Panc1 (cell line): ENCODE measurements at regions not wholly inside any gene's neighbourhood (a gene's known extent, or its start where the extent isn't known, plus 50 kb on each side); places are given as distances from the start of the nearest gene placed in this dataset.

Source experiments
- ATAC-seq: fragments of 200-7000 bp; cut with Tn5 transposase; 2 replicates; pipeline ENCODE4 v1.9.1; 2020; ENCODE audit warnings: mild to moderate bottlenecking, moderate library complexity
- BruUV-seq: library from RNA; stranded (reverse); fragments of 400-500 nt; replicated peaks from 2 replicates; lab custom pipeline; 2021; lab: Mats Ljungman, UMichigan
- CTCF ChIA-PET: fragments of 300-600 bp; sonication (Branson Sonifier 250); formaldehyde crosslinking; loops from one replicate; lab custom pipeline; 2022; ENCODE audit warnings: antibody characterized with exemption; lab: Charles Lee
- POLR2A ChIA-PET: fragments of 300-600 bp; sonication (Branson Sonifier 250); formaldehyde crosslinking; loops from one replicate; lab custom pipeline; 2022; ENCODE audit warnings: antibody characterized with exemption; lab: Charles Lee
- DNase-seq: peaks from one replicate; pipeline ENCODE4 v3.0.0-alpha.2; 2010; ENCODE audit warnings: low read depth, low spot score
- H3K27ac ChIP-seq: 2 replicates; pipeline ENCODE4 v1.5.1; 2011; ENCODE audit warnings: mild to moderate bottlenecking, low read length, inconsistent platforms
- H3K27me3 ChIP-seq: fragments of 200-500 bp; sonication (Bioruptor generic); 2 replicates; pipeline ENCODE4 v1.6.0; 2014; ENCODE audit warnings: low read length, inconsistent platforms; ENCODE audit not compliant: control insufficient read depth, insufficient read depth
- H3K36me3 ChIP-seq: fragments of 200-500 bp; sonication (Bioruptor generic); 2 replicates; pipeline ENCODE4 v1.5.1; 2014; ENCODE audit warnings: inconsistent platforms, mild to moderate bottlenecking, low read length, moderate library complexity; ENCODE audit not compliant: control insufficient read depth, insufficient read depth
- H3K4me1 ChIP-seq: 2 replicates; pipeline ENCODE4 v1.5.1; 2011; ENCODE audit warnings: inconsistent platforms, mild to moderate bottlenecking, low read length, moderate library complexity; ENCODE audit not compliant: control insufficient read depth, insufficient read depth
- H3K4me3 ChIP-seq, 2 experiments: 2 replicates each; pipeline ENCODE4 v1.5.1; 2011 to 2012; ENCODE audit warnings: low read depth in 2 of 2, low read length in 2 of 2, mild to moderate bottlenecking in 2 of 2, inconsistent platforms in 1 of 2, moderate library complexity in 1 of 2
- H3K9me3 ChIP-seq: fragments of 200-500 bp; sonication (Bioruptor generic); 2 replicates; pipeline ENCODE4 v1.5.1; 2014; ENCODE audit warnings: low read depth, mild to moderate bottlenecking, inconsistent platforms, low read length, moderate library complexity; ENCODE audit not compliant: control insufficient read depth, insufficient read depth
- CTCF ChIP-seq: fragments of 450-650 bp; IDR thresholded peaks from 2 replicates; pipeline ENCODE4 v1.5.1; 2017; ENCODE audit warnings: mild to moderate bottlenecking
- POLR2AphosphoS5 ChIP-seq: IDR thresholded peaks from 2 replicates; pipeline ENCODE4 v1.6.1; 2012; ENCODE audit warnings: mild to moderate bottlenecking, low read depth, low read length, moderate library complexity
- REST ChIP-seq, 2 experiments: IDR thresholded peaks; 2 replicates each; pipeline ENCODE4 v1.6.1; 2011 to 2012; ENCODE audit warnings: low read depth in 2 of 2, control low read depth in 1 of 2, low read length in 1 of 2, mild to moderate bottlenecking in 1 of 2, moderate library complexity in 1 of 2; ENCODE audit not compliant: insufficient read depth in 1 of 2
- TCF7L2 ChIP-seq: IDR thresholded peaks from 2 replicates; pipeline ENCODE4 v1.6.1; 2011; ENCODE audit warnings: mild to moderate bottlenecking, low read depth, low read length, inconsistent platforms
- in situ Hi-C: cut with HindIII; loops from 2 replicates; pipeline ENCODE4 v1.10.0; 2016; ENCODE audit warnings: low sequenced_read_pairs, low pct_unique_long_range_greater_than_20kb
- intact Hi-C: fragments of 100-400 bp; cut with micrococcal nuclease; formaldehyde crosslinking; loops from one replicate; pipeline ENCODE4 v1.10.0; 2022; ENCODE audit not compliant: unreplicated experiment

DNA sequence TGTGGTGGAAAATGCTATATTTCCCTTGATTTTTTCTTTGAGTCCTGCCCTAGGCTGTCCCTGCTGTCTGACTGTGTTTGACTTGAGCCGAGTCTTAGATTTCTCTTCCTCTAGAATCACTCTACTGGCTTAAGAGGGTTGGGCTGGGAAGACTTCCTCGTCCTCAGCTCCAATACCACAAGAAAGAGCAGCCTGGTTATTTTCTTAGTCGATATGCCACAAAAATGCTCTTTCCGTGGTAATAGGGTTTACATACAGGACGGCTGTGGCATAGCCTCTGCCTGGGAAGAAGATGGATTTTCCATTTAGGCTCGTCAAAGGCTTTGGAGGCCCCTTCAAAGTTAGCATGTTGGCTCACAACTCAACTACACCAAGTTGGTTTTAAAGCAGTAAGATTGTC lies 212.0 kb upstream of the IGFBP3 start:
- no TSS peak for BruUV-seq
- no peak overlapping the region for H3K27ac ChIP-seq
- intact Hi-C loops (loop anchor here (5.0 kb wide), 1 partner anchor 211 kb away; the partner anchor contains the start of gene IGFBP3), in situ Hi-C loops (no loop called here)
- ATAC-seq (no peak), DNase-seq (no peak)
- TF ChIP-seq TCF7L2 (no peak), POLR2AphosphoS5 (no peak), REST (IDR thresholded peaks at IDR 0.05; ENCODE audit: insufficient read depth in 1 of 2, low read depth in 2 of 2, low read length in 1 of 2) (no peak)
- H3K4me1 ChIP-seq, result no peaks in the 10 kb centered on the region
- H3K4me3 ChIP-seq, result no peak overlapping the region
- ChIA-PET CTCF (interaction anchor here (0.6 kb wide), 1 partner anchor 79 kb away, joined by 3 read pairs; no protein-coding TSS in a partner anchor), POLR2A (no interaction called here)
- no peaks in the 10 kb centered on the region for H3K36me3 ChIP-seq
- H3K27me3 ChIP-seq, result no peaks in the 10 kb centered on the region
- no peaks in the 10 kb centered on the region for H3K9me3 ChIP-seq

DNA sequence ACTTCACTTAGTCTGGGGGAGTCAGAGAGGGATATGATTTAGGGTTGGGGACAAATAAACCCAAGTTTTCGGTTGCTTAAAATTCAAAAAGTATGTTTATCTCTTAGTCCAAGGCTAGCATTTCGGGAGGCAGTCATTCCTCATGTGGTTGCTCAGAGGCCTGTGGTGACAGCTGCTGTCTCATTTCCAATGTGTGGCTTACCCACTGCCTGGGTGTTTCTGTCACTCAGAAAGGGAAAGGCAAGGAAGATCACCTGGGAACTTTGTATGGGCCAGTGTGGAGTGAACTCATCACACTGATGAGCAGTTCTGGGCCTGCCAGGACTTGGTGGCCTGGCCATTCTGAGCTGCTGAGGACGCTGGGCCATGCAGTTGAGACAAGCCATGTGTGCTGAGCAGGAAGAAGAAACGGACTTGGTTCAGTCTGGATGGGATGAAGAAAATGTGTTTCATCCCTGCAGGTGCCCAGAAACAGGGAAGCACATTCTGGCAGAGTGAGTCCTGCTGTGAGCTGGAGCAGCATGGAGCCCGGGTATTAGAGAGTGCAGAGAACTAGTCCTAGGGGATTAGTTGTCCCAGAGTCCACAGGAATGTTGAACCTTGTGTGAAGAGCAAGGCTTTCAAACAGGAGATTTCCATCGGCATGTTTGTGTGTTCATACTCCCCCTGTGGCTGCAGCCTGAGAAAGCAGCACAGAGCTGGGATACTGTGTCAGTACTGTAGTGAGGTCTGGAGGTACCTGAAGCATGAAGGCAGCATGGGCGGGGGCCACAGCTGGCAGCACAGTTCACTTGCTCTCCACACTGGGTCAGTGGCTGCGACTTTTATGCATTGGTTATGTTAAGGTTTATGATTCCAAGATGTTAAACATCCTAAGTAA lies 211.1 kb upstream of the IGFBP3 start:
- H3K27ac ChIP-seq, result no peak overlapping the region
- intact Hi-C loops, result loop anchor here (5.0 kb wide), 1 partner anchor 210 kb away; the partner anchor contains the start of gene IGFBP3
- peak; percentile 73; the same call in 1 of the 2 replicates for ATAC-seq
- H3K4me3 ChIP-seq, result no peak overlapping the region
- CTCF ChIA-PET, result interaction anchor here (0.5 to 0.7 kb wide), 3 partner anchors 78 to 140 kb away, joined by 3 read pairs; no protein-coding TSS in a partner anchor
- H3K9me3 ChIP-seq, result no peaks in the 10 kb centered on the region
- H3K36me3 ChIP-seq, result no peaks in the 10 kb centered on the region
- DNase-seq, result no peak
- in situ Hi-C loops, result no loop called here
- no TSS peak for BruUV-seq
- TF ChIP-seq TCF7L2, result no peak
- TF ChIP-seq CTCF, result peak; percentile 24
- no peaks in the 10 kb centered on the region for H3K4me1 ChIP-seq
- H3K27me3 ChIP-seq, result no peaks in the 10 kb centered on the region
- POLR2A ChIA-PET, result interaction anchor here (0.7 kb wide), 1 partner anchor 993 kb away, joined by 3 read pairs; no protein-coding TSS in a partner anchor

DNA sequence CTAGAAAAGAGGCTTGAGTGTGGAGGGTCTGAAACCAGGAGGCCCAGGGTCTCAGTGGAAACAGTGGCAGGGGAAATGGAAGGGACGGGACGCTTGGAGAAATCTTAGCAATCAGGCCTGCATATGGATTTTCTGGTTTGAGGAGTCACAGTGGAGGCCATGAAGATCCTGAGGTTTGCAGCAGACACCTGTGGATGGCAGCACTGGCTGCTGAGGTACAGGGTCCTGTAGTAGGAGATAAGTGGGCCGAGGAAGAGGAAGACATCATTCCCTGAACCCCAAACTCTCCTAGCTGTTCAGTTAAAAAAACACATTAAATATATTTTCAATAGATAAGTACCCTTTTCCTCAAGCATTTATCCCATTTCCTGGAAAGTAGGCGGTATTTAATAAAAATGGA lies 208.8 kb upstream of the IGFBP3 start:
- H3K36me3 ChIP-seq, result no peaks in the 10 kb centered on the region
- ChIA-PET POLR2A (no interaction called here), CTCF (no interaction called here)
- DNase-seq (no peak), ATAC-seq (no peak)
- intact Hi-C loops (loop anchor here (5.0 kb wide), 1 partner anchor 208 kb away; the partner anchor contains the start of gene IGFBP3), in situ Hi-C loops (no loop called here)
- no peak overlapping the region for H3K27ac ChIP-seq
- H3K9me3 ChIP-seq, result no peaks in the 10 kb centered on the region
- TF ChIP-seq POLR2AphosphoS5, result no peak
- no peak for TF ChIP-seq REST (IDR thresholded peaks at IDR 0.05; ENCODE audit: insufficient read depth in 1 of 2, low read depth in 2 of 2, low read length in 1 of 2)
- no peak for TF ChIP-seq TCF7L2
- no TSS peak for BruUV-seq
- H3K27me3 ChIP-seq, result no peaks in the 10 kb centered on the region
- H3K4me3 ChIP-seq, result no peak overlapping the region
- no peaks in the 10 kb centered on the region for H3K4me1 ChIP-seq
